Breast epithelium (tissue), 4 donors: ENCODE measurements at regions not wholly inside any gene's neighbourhood (a gene's known extent, or its start where the extent isn't known, plus 50 kb on each side); places are given as distances from the start of the nearest gene placed in this dataset.

Experiments used
- DNase-seq, 2 donors: peaks; one replicate each; pipeline ENCODE4 v3.0.0-alpha.2; 2019; ENCODE audit warnings: low spot score in 2 of 2
- H3K27ac ChIP-seq, 2 donors: fragments of 200-600 bp; sonication (generic) in 1 of 2; one replicate each; pipeline ENCODE4 v1.5.1; 2016 to 2019; ENCODE audit warnings: mild to moderate bottlenecking in 1 of 2
- H3K27me3 ChIP-seq, 2 donors: fragments of 200-600 bp; sonication (generic) in 1 of 2; one replicate each; pipeline versions ENCODE4 v1.5.1 to v1.6.0; 2017 to 2019; ENCODE audit warnings: control low read depth in 1 of 2, mild to moderate bottlenecking in 1 of 2
- H3K36me3 ChIP-seq: fragments of 200-600 bp; one replicate; pipeline ENCODE4 v1.5.1; 2019
- H3K4me1 ChIP-seq, 2 donors: fragments of 200-600 bp; sonication (generic); one replicate each; pipeline ENCODE4 v1.5.1; 2016 to 2019; ENCODE audit warnings: control low read depth in 1 of 2
- H3K4me3 ChIP-seq, 3 donors: fragments of 200-600 bp; sonication (generic); 1 replicate in 2 of 3; 2 replicates in 1 of 3; pipeline ENCODE4 v1.5.1; 2016 to 2019; ENCODE audit warnings: mild to moderate bottlenecking in 3 of 3, moderate library complexity in 2 of 3
- H3K9me3 ChIP-seq, 2 donors: fragments of 200-600 bp; sonication (generic) in 1 of 2; one replicate each; pipeline ENCODE4 v1.5.1; 2016 to 2019; ENCODE audit warnings: control low read depth in 1 of 2
- POLR2A ChIP-seq: fragments of 450-650 bp; IDR thresholded peaks from one replicate; pipeline ENCODE4 v1.6.1; 2016; ENCODE audit warnings: antibody characterized with exemption, mild to moderate bottlenecking, moderate library complexity
- POLR2AphosphoS5 ChIP-seq, 3 donors: sonication (generic); formaldehyde crosslinking; IDR thresholded peaks; one replicate each; pipeline ENCODE4 v1.6.1; 2017; ENCODE audit warnings: antibody characterized with exemption in 3 of 3
- intact Hi-C: fragments of 100-400 bp; cut with DNase I; formaldehyde crosslinking; loops from one replicate; pipeline ENCODE4 v1.15.1; 2023; ENCODE audit warnings: low total_unique reads
- TF ChIP-seq, protein P1 (sequence below), 3 donors: fragments of 450-650 bp; IDR thresholded peaks; one replicate each; pipeline ENCODE4 v1.5.1; 2016 to 2017; ENCODE audit warnings: antibody characterized with exemption in 3 of 3, mild to moderate bottlenecking in 3 of 3, moderate library complexity in 3 of 3

DNA sequence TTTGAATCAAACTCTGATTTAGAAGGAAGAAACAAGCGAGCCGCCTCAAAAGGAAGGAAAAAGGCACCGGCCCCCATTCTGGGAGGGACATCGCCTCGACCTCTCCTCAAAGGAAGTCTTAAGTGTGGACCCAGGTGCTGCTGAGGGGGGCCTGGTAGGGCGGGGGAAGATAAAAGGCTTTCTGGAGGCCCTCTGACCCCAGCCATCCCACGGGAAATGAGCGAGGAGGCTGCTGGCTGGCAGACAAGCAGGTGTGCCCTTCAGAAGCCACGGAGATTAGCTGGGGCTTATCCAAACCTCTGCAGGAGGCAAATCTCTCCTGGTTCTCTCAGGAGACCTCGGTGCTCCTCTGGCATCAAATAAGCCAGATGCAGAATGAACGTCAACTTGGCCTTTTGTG, 171.4 kb upstream of the BLID start:
- Histone ChIP-seq H3K36me3 (no peaks in the 10 kb centered on the region), H3K27me3 (no peaks in the 10 kb centered on the region), H3K4me1 (no peaks in the 10 kb centered on the region), H3K4me3 (no peak overlapping the region), H3K27ac (no peak overlapping the region), H3K9me3 (no peaks in the 10 kb centered on the region)
- no peak for DNase-seq
- TF ChIP-seq POLR2A (no peak), POLR2AphosphoS5 (IDR thresholded peaks at IDR 0.05) (no peak)
- TF ChIP-seq, protein P1, sequence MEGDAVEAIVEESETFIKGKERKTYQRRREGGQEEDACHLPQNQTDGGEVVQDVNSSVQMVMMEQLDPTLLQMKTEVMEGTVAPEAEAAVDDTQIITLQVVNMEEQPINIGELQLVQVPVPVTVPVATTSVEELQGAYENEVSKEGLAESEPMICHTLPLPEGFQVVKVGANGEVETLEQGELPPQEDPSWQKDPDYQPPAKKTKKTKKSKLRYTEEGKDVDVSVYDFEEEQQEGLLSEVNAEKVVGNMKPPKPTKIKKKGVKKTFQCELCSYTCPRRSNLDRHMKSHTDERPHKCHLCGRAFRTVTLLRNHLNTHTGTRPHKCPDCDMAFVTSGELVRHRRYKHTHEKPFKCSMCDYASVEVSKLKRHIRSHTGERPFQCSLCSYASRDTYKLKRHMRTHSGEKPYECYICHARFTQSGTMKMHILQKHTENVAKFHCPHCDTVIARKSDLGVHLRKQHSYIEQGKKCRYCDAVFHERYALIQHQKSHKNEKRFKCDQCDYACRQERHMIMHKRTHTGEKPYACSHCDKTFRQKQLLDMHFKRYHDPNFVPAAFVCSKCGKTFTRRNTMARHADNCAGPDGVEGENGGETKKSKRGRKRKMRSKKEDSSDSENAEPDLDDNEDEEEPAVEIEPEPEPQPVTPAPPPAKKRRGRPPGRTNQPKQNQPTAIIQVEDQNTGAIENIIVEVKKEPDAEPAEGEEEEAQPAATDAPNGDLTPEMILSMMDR (IDR thresholded peaks at IDR 0.05) = no peak
- intact Hi-C loops = no loop called here

DNA sequence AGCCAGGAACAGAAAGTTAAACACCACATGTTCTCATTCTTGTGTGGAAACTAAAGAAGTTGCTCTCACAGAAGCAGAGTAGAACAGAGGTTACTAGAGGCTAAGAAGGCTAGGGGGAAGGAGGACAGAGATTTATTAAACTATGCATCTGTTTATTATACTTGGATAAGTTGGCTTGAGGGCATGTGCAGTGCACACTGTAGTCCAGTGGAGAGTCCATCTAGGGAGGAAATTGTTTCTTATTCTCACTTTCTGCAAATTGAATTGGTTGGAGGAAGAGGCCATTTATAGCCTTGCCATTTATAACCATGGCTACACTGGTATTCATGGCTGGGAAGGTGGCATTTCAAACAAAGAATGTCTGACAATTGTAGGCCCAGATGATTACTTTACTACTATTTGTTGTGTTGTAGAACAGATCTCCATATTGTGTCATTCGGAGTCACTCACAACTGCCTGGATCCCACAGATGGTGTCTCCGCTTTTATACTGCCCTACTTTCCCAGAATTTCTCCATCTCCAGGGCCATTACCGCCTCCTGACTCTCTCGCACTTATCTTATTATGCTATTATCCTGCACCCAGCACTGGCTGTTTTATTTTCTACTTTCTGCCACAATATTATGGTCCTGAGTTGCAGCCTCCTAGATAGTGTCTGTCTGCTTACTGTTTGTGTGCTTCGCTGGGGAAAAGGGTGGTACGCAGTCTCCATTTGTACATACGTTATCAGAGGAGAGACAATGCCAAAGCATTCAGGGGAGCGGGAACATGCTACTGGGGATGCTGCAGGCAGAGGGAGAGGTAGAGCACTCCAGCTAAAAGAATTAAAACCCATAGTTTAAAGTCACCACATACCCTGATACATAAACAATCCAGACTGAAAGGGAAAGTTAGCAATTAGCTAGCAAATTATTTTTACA, 169.3 kb upstream of the BLID start:
- TF ChIP-seq POLR2AphosphoS5 (IDR thresholded peaks at IDR 0.05) = no peak
- TF ChIP-seq POLR2A = no peak
- TF ChIP-seq, protein P1 (IDR thresholded peaks at IDR 0.05) = no peak
- Histone ChIP-seq H3K27me3 (no peaks in the 10 kb centered on the region), H3K4me3 (no peak overlapping the region), H3K36me3 (no peaks in the 10 kb centered on the region), H3K9me3 (no peaks in the 10 kb centered on the region), H3K4me1 (no peaks in the 10 kb centered on the region), H3K27ac (no peak overlapping the region)
- intact Hi-C loops = no loop called here
- no peak for DNase-seq

GRCh38 chr11:122280870-122281269, 164.9 kb upstream of the BLID start:
- DNase-seq = no peak
- no peaks in the 10 kb centered on the region for H3K4me1 ChIP-seq
- TF ChIP-seq POLR2A (no peak), POLR2AphosphoS5 (IDR thresholded peaks at IDR 0.05) (no peak)
- TF ChIP-seq, protein P1 (IDR thresholded peaks at IDR 0.05) = no peak
- H3K27ac ChIP-seq = no peak overlapping the region
- H3K36me3 ChIP-seq = no peaks in the 10 kb centered on the region
- intact Hi-C loops = no loop called here
- no peaks in the 10 kb centered on the region for H3K9me3 ChIP-seq
- no peak overlapping the region for H3K4me3 ChIP-seq
- no peaks in the 10 kb centered on the region for H3K27me3 ChIP-seq

DNA sequence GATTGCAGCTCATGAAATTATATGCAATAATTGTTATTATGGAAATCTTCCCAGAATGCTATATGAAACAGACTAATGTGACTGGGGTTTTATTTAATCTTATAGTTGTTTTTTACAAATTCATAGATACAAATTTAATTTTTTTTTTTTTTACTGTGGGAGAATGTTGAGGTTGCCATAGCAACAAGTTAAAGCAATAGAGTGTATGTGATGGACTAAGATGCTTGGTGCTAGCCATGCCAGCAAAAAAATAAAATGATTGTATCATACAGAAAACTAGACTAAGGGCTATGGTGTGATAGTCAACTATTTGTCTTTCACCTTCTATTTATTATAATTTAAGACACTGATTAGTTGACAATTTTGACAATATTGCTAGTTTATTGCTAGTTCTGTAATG, 163.2 kb upstream of the BLID start:
- TF ChIP-seq POLR2A (no peak), POLR2AphosphoS5 (IDR thresholded peaks at IDR 0.05) (no peak)
- TF ChIP-seq, protein P1 (IDR thresholded peaks at IDR 0.05) = no peak
- Histone ChIP-seq H3K9me3 (no peaks in the 10 kb centered on the region), H3K4me3 (no peak overlapping the region), H3K36me3 (no peaks in the 10 kb centered on the region), H3K4me1 (no peaks in the 10 kb centered on the region), H3K27ac (no peak overlapping the region), H3K27me3 (no peaks in the 10 kb centered on the region)
- intact Hi-C loops = no loop called here
- no peak for DNase-seq

GRCh38 chr11:122277493-122277892, 161.5 kb upstream of the BLID start:
- intact Hi-C loops = no loop called here
- H3K27ac ChIP-seq = no peak overlapping the region
- H3K36me3 ChIP-seq = no peaks in the 10 kb centered on the region
- H3K27me3 ChIP-seq = no peaks in the 10 kb centered on the region
- no peak for DNase-seq
- TF ChIP-seq POLR2AphosphoS5 (IDR thresholded peaks at IDR 0.05) = no peak
- TF ChIP-seq, protein P1 (IDR thresholded peaks at IDR 0.05) = no peak
- no peak for TF ChIP-seq POLR2A
- H3K9me3 ChIP-seq = no peaks in the 10 kb centered on the region
- H3K4me3 ChIP-seq = no peak overlapping the region
- no peaks in the 10 kb centered on the region for H3K4me1 ChIP-seq
